Astrocyte (in vitro differentiated cells and primary cell): ENCODE measurements at regions not wholly inside any gene's neighbourhood (a gene's known extent, or its start where the extent isn't known, plus 50 kb on each side); places are given as distances from the start of the nearest gene placed in this dataset.

ENCODE experiments used
- DNase-seq: peaks from one replicate; pipeline ENCODE4 v3.0.0-alpha.2; 2010; ENCODE audit warnings: low read depth
- FAIRE-seq: peaks from 2 replicates; lab custom pipeline; 2011; peaks lifted over from hg19 to GRCh38; lab: Jason Lieb, UNC
- H2AFZ ChIP-seq: 2 replicates; pipeline ENCODE4 v1.6.0; 2012; ENCODE audit warnings: low read depth, low read length, inconsistent platforms
- H3K27ac ChIP-seq: 2 replicates; pipeline ENCODE4 v1.5.1; 2011; ENCODE audit warnings: low read depth, low read length, inconsistent platforms
- H3K27me3 ChIP-seq: 2 replicates; pipeline ENCODE4 v1.6.0; 2011; ENCODE audit warnings: low read length, inconsistent platforms; ENCODE audit not compliant: insufficient read depth
- H3K36me3 ChIP-seq: 2 replicates; pipeline ENCODE4 v1.5.1; 2011; ENCODE audit warnings: low read length, inconsistent platforms; ENCODE audit not compliant: insufficient read depth
- H3K4me1 ChIP-seq: 2 replicates; pipeline ENCODE4 v1.5.1; 2011; ENCODE audit warnings: low read length, inconsistent platforms; ENCODE audit not compliant: insufficient read depth
- H3K4me2 ChIP-seq: 2 replicates; pipeline ENCODE4 v1.6.0; 2012; ENCODE audit warnings: low read length, inconsistent platforms
- H3K4me3 ChIP-seq: 2 replicates; pipeline ENCODE4 v1.5.1; 2011; ENCODE audit warnings: low read depth, mild to moderate bottlenecking, low read length, inconsistent platforms; ENCODE audit not compliant: insufficient read depth
- H3K79me2 ChIP-seq: 2 replicates; pipeline ENCODE4 v1.6.0; 2012; ENCODE audit warnings: mild to moderate bottlenecking, low read length, inconsistent platforms; ENCODE audit not compliant: insufficient read depth
- H3K9ac ChIP-seq: 2 replicates; pipeline ENCODE4 v1.6.0; 2012; ENCODE audit warnings: mild to moderate bottlenecking, low read length, inconsistent platforms
- H3K9me3 ChIP-seq: 2 replicates; pipeline ENCODE4 v1.5.1; 2012; ENCODE audit warnings: low read depth, mild to moderate bottlenecking, low read length, inconsistent platforms; ENCODE audit not compliant: insufficient read depth
- H4K20me1 ChIP-seq: 2 replicates; pipeline ENCODE4 v1.6.0; 2012; ENCODE audit warnings: low read length, inconsistent platforms; ENCODE audit not compliant: insufficient read depth
- H3K27ac Mint-ChIP-seq: one replicate; pipeline ENCODE4 v1.8.0; 2021; ENCODE audit warnings: mild to moderate bottlenecking, mixed read lengths; ENCODE audit not compliant: unreplicated experiment
- H3K27me3 Mint-ChIP-seq: one replicate; pipeline ENCODE4 v1.8.0; 2021; ENCODE audit warnings: low read depth, mixed read lengths; ENCODE audit not compliant: unreplicated experiment
- H3K36me3 Mint-ChIP-seq: one replicate; pipeline ENCODE4 v1.8.0; 2021; ENCODE audit warnings: low read depth, mixed read lengths; ENCODE audit not compliant: unreplicated experiment
- H3K4me1 Mint-ChIP-seq: one replicate; pipeline ENCODE4 v1.8.0; 2021; ENCODE audit warnings: low read depth, mixed read lengths; ENCODE audit not compliant: unreplicated experiment
- H3K4me3 Mint-ChIP-seq: one replicate; pipeline ENCODE4 v1.8.0; 2021; ENCODE audit warnings: mild to moderate bottlenecking, moderate library complexity, mixed read lengths; ENCODE audit not compliant: unreplicated experiment
- H3K9me3 Mint-ChIP-seq: one replicate; pipeline ENCODE4 v1.8.0; 2021; ENCODE audit warnings: mild to moderate bottlenecking, mixed read lengths; ENCODE audit not compliant: unreplicated experiment
- CTCF ChIP-seq: IDR thresholded peaks from 2 replicates; pipeline ENCODE4 v1.5.1; 2011; ENCODE audit warnings: low read depth, mild to moderate bottlenecking, inconsistent platforms, low read length, moderate library complexity; ENCODE audit not compliant: insufficient read depth
- EZH2 ChIP-seq: IDR thresholded peaks from 2 replicates; pipeline ENCODE4 v1.6.1; 2012; ENCODE audit warnings: mild to moderate bottlenecking, low read length, inconsistent platforms; ENCODE audit not compliant: insufficient read depth

GRCh38 chr4:116217781-116218180 is 867.6 kb downstream of the TRAM1L1 start:
- no peaks in the 10 kb centered on the region for H3K9me3 ChIP-seq
- H3K79me2 ChIP-seq = no peaks in the 10 kb centered on the region
- no peaks in the 10 kb centered on the region for H3K27me3 Mint-ChIP-seq
- H3K4me3 ChIP-seq = no peak overlapping the region
- no peak overlapping the region for H3K27ac ChIP-seq
- DNase-seq (no peak), FAIRE-seq (no peak)
- H3K9ac ChIP-seq = no peak overlapping the region
- no peak overlapping the region for H2AFZ ChIP-seq
- H3K27me3 ChIP-seq = no peaks in the 10 kb centered on the region
- no peaks in the 10 kb centered on the region for H3K36me3 Mint-ChIP-seq
- no peaks in the 10 kb centered on the region for H3K9me3 Mint-ChIP-seq
- no peaks in the 10 kb centered on the region for H3K36me3 ChIP-seq
- peak overlapping the region; percentile 2 for H3K4me2 ChIP-seq
- no peak for TF ChIP-seq EZH2
- TF ChIP-seq CTCF = no peak
- no peaks in the 10 kb centered on the region for H3K4me1 ChIP-seq
- no peak overlapping the region for H3K4me3 Mint-ChIP-seq
- peaks cover under 1% of the 10 kb centered on the region for H3K4me1 Mint-ChIP-seq
- H4K20me1 ChIP-seq = no peaks in the 10 kb centered on the region
- no peak overlapping the region for H3K27ac Mint-ChIP-seq

GRCh38 chr4:116215622-116216021 is 869.8 kb downstream of the TRAM1L1 start:
- H3K36me3 Mint-ChIP-seq = no peaks in the 10 kb centered on the region
- H3K36me3 ChIP-seq = no peaks in the 10 kb centered on the region
- no peak overlapping the region for H3K27ac Mint-ChIP-seq
- no peaks in the 10 kb centered on the region for H3K9me3 ChIP-seq
- no peak overlapping the region for H3K4me3 ChIP-seq
- H2AFZ ChIP-seq = no peak overlapping the region
- DNase-seq = no peak
- no peaks in the 10 kb centered on the region for H3K9me3 Mint-ChIP-seq
- H4K20me1 ChIP-seq = no peaks in the 10 kb centered on the region
- H3K27me3 Mint-ChIP-seq = no peaks in the 10 kb centered on the region
- H3K9ac ChIP-seq = no peak overlapping the region
- no peaks in the 10 kb centered on the region for H3K27me3 ChIP-seq
- TF ChIP-seq EZH2 = no peak
- no peak for TF ChIP-seq CTCF
- no peaks in the 10 kb centered on the region for H3K4me1 ChIP-seq
- no peaks in the 10 kb centered on the region for H3K79me2 ChIP-seq
- no peak overlapping the region for H3K4me3 Mint-ChIP-seq
- no peaks in the 10 kb centered on the region for H3K4me1 Mint-ChIP-seq
- FAIRE-seq = no peak
- H3K4me2 ChIP-seq = no peak overlapping the region
- H3K27ac ChIP-seq = no peak overlapping the region

GRCh38 chr4:116202524-116202923 is 882.9 kb downstream of the TRAM1L1 start:
- Histone ChIP-seq H3K27ac (no peak overlapping the region), H4K20me1 (no peaks in the 10 kb centered on the region), H3K4me2 (no peak overlapping the region), H3K79me2 (no peaks in the 10 kb centered on the region), H3K4me3 (no peak overlapping the region), H3K4me1 (no peaks in the 10 kb centered on the region), H3K27me3 (no peaks in the 10 kb centered on the region), H3K9me3 (no peaks in the 10 kb centered on the region), H3K9ac (no peak overlapping the region), H3K36me3 (no peaks in the 10 kb centered on the region), H2AFZ (no peak overlapping the region)
- Mint-ChIP-seq H3K4me1 (no peaks in the 10 kb centered on the region), H3K27ac (no peak overlapping the region), H3K9me3 (no peaks in the 10 kb centered on the region), H3K27me3 (no peaks in the 10 kb centered on the region), H3K36me3 (no peaks in the 10 kb centered on the region), H3K4me3 (no peak overlapping the region)
- DNase-seq (no peak), FAIRE-seq (no peak)
- TF ChIP-seq EZH2 (no peak), CTCF (no peak)
